ENCODE measurements at regions not wholly inside any gene's neighbourhood (a gene's known extent, or its start where the extent isn't known, plus 50 kb on each side); places are given as distances from the start of the nearest gene placed in this dataset.

- Histone ChIP-seq H3K27me3 (ENCODE audit: low read depth, low read length) (no peaks in the 10 kb centered on the region), H3K4me3 (ENCODE audit: low read depth in 1 of 2, low read length in 2 of 2) (no peak overlapping the region)
Observed at GRCh38 chr10:57706576-57707299, 561.0 kb downstream of the IPMK start.

GRCh38 chr10:57706016-57706415 is 561.7 kb downstream of the IPMK start:
- Histone ChIP-seq H3K36me3 (ENCODE audit: control insufficient read depth in 1 of 2, insufficient read depth in 2 of 2, low read length in 2 of 2) (no peaks in the 10 kb centered on the region), H3K27me3 (ENCODE audit: low read depth, low read length) (no peaks in the 10 kb centered on the region), H3K9me3 (ENCODE audit: control insufficient read depth in 1 of 2, low read length in 2 of 2) (no peaks in the 10 kb centered on the region), H3K4me3 (ENCODE audit: low read depth in 1 of 2, low read length in 2 of 2) (no peak overlapping the region), H3K4me1 (ENCODE audit: control insufficient read depth in 1 of 2, insufficient read depth in 2 of 2, low read length in 2 of 2) (no peaks in the 10 kb centered on the region), H3K27ac (ENCODE audit: low read length) (no peak overlapping the region)

More at GRCh38 chr10:57706576-57707299, 561.0 kb downstream of the IPMK start:
- H3K9me3 ChIP-seq (ENCODE audit: control insufficient read depth in 1 of 2, low read length in 2 of 2), result no peaks in the 10 kb centered on the region
- no peaks in the 10 kb centered on the region for H3K36me3 ChIP-seq (ENCODE audit: control insufficient read depth in 1 of 2, insufficient read depth in 2 of 2, low read length in 2 of 2)
- H3K4me1 ChIP-seq (ENCODE audit: control insufficient read depth in 1 of 2, insufficient read depth in 2 of 2, low read length in 2 of 2), result no peaks in the 10 kb centered on the region
- no peak overlapping the region for H3K27ac ChIP-seq (ENCODE audit: low read length)

GRCh38 chr10:57699944-57700343 is 567.8 kb downstream of the IPMK start:
- Histone ChIP-seq H3K27ac (ENCODE audit: low read length) (no peak overlapping the region), H3K36me3 (ENCODE audit: control insufficient read depth in 1 of 2, insufficient read depth in 2 of 2, low read length in 2 of 2) (no peaks in the 10 kb centered on the region), H3K27me3 (ENCODE audit: low read depth, low read length) (no peaks in the 10 kb centered on the region), H3K4me1 (ENCODE audit: control insufficient read depth in 1 of 2, insufficient read depth in 2 of 2, low read length in 2 of 2) (no peaks in the 10 kb centered on the region), H3K4me3 (ENCODE audit: low read depth in 1 of 2, low read length in 2 of 2) (no peak overlapping the region), H3K9me3 (ENCODE audit: control insufficient read depth in 1 of 2, low read length in 2 of 2) (no peaks in the 10 kb centered on the region)

GRCh38 chr10:57696641-57697040 is 571.1 kb downstream of the IPMK start:
- H3K4me3 ChIP-seq (ENCODE audit: low read depth in 1 of 2, low read length in 2 of 2), result no peak overlapping the region
- H3K27me3 ChIP-seq (ENCODE audit: low read depth, low read length), result no peaks in the 10 kb centered on the region
- no peaks in the 10 kb centered on the region for H3K9me3 ChIP-seq (ENCODE audit: control insufficient read depth in 1 of 2, low read length in 2 of 2)
- H3K4me1 ChIP-seq (ENCODE audit: control insufficient read depth in 1 of 2, insufficient read depth in 2 of 2, low read length in 2 of 2), result no peaks in the 10 kb centered on the region
- no peak overlapping the region for H3K27ac ChIP-seq (ENCODE audit: low read length)
- H3K36me3 ChIP-seq (ENCODE audit: control insufficient read depth in 1 of 2, insufficient read depth in 2 of 2, low read length in 2 of 2), result no peaks in the 10 kb centered on the region

GRCh38 chr10:57694956-57695608 is 572.6 kb downstream of the IPMK start:
- Histone ChIP-seq H3K36me3 (ENCODE audit: control insufficient read depth in 1 of 2, insufficient read depth in 2 of 2, low read length in 2 of 2) (no peaks in the 10 kb centered on the region), H3K9me3 (ENCODE audit: control insufficient read depth in 1 of 2, low read length in 2 of 2) (no peaks in the 10 kb centered on the region), H3K27ac (ENCODE audit: low read length) (no peak overlapping the region), H3K4me1 (ENCODE audit: control insufficient read depth in 1 of 2, insufficient read depth in 2 of 2, low read length in 2 of 2) (no peaks in the 10 kb centered on the region), H3K27me3 (ENCODE audit: low read depth, low read length) (no peaks in the 10 kb centered on the region), H3K4me3 (ENCODE audit: low read depth in 1 of 2, low read length in 2 of 2) (no peak overlapping the region)

DNA sequence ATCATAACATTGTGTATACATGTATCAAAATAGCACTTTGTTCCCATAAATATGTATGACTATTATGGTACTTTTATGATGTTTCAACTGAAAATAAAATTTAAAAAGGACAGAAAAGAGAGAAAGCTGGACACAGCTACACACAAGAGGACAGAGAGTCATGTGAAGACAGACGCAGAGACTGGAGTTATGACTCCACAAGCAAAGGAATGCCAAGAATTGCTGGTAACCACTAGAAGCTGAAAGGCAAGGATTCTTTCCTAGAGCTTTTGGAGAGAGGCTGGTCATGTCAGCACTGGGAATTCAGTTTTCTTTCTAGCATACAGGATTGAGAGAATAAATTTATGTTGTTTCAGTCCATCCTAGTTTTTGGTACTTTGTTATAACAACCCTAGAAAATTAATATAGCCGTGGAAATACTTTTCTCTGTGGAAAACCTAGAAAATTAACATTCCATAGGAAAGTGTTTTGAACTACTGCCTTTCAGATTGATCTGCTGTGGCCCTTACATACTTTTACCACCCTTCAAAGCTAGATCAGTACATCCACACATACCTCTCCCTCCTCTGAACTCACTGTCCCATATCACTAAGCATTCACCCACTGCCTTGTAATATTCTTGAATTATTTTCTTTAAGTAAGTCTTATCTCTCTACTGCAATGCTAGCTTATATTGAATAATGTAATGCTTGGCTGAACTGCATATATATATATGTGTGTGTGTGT is 575.3 kb downstream of the IPMK start:
- no peak overlapping the region for H3K27ac ChIP-seq (ENCODE audit: low read length)
- no peak overlapping the region for H3K4me3 ChIP-seq (ENCODE audit: low read depth in 1 of 2, low read length in 2 of 2)
- H3K36me3 ChIP-seq (ENCODE audit: control insufficient read depth in 1 of 2, insufficient read depth in 2 of 2, low read length in 2 of 2), result no peaks in the 10 kb centered on the region
- H3K4me1 ChIP-seq (ENCODE audit: control insufficient read depth in 1 of 2, insufficient read depth in 2 of 2, low read length in 2 of 2), result no peaks in the 10 kb centered on the region
- no peaks in the 10 kb centered on the region for H3K9me3 ChIP-seq (ENCODE audit: control insufficient read depth in 1 of 2, low read length in 2 of 2)
- H3K27me3 ChIP-seq (ENCODE audit: low read depth, low read length), result no peaks in the 10 kb centered on the region

- H3K36me3 ChIP-seq (ENCODE audit: control insufficient read depth in 1 of 2, insufficient read depth in 2 of 2, low read length in 2 of 2), result no peaks in the 10 kb centered on the region
- no peak overlapping the region for H3K27ac ChIP-seq (ENCODE audit: low read length)
- H3K4me1 ChIP-seq (ENCODE audit: control insufficient read depth in 1 of 2, insufficient read depth in 2 of 2, low read length in 2 of 2), result no peaks in the 10 kb centered on the region
- no peak overlapping the region for H3K4me3 ChIP-seq (ENCODE audit: low read depth in 1 of 2, low read length in 2 of 2)
- H3K27me3 ChIP-seq (ENCODE audit: low read depth, low read length), result no peaks in the 10 kb centered on the region
- no peaks in the 10 kb centered on the region for H3K9me3 ChIP-seq (ENCODE audit: control insufficient read depth in 1 of 2, low read length in 2 of 2)
Observed at GRCh38 chr10:57689596-57690297, 577.9 kb downstream of the IPMK start.

GRCh38 chr10:57679916-57680315 is 587.8 kb downstream of the IPMK start:
- Histone ChIP-seq H3K4me1 (ENCODE audit: control insufficient read depth in 1 of 2, insufficient read depth in 2 of 2, low read length in 2 of 2) (no peaks in the 10 kb centered on the region), H3K36me3 (ENCODE audit: control insufficient read depth in 1 of 2, insufficient read depth in 2 of 2, low read length in 2 of 2) (no peaks in the 10 kb centered on the region), H3K27ac (ENCODE audit: low read length) (no peak overlapping the region), H3K27me3 (ENCODE audit: low read depth, low read length) (no peaks in the 10 kb centered on the region), H3K9me3 (ENCODE audit: control insufficient read depth in 1 of 2, low read length in 2 of 2) (no peaks in the 10 kb centered on the region), H3K4me3 (ENCODE audit: low read depth in 1 of 2, low read length in 2 of 2) (no peak overlapping the region)

GRCh38 chr10:57675125-57675524 is 592.6 kb downstream of the IPMK start:
- no peak overlapping the region for H3K27ac ChIP-seq (ENCODE audit: low read length)
- H3K9me3 ChIP-seq (ENCODE audit: control insufficient read depth in 1 of 2, low read length in 2 of 2), result no peaks in the 10 kb centered on the region
- H3K27me3 ChIP-seq (ENCODE audit: low read depth, low read length), result no peaks in the 10 kb centered on the region
- H3K36me3 ChIP-seq (ENCODE audit: control insufficient read depth in 1 of 2, insufficient read depth in 2 of 2, low read length in 2 of 2), result no peaks in the 10 kb centered on the region
- no peak overlapping the region for H3K4me3 ChIP-seq (ENCODE audit: low read depth in 1 of 2, low read length in 2 of 2)
- no peaks in the 10 kb centered on the region for H3K4me1 ChIP-seq (ENCODE audit: control insufficient read depth in 1 of 2, insufficient read depth in 2 of 2, low read length in 2 of 2)

GRCh38 chr10:57673446-57673960 is 594.2 kb downstream of the IPMK start:
- no peaks in the 10 kb centered on the region for H3K9me3 ChIP-seq (ENCODE audit: control insufficient read depth in 1 of 2, low read length in 2 of 2)
- H3K4me3 ChIP-seq (ENCODE audit: low read depth in 1 of 2, low read length in 2 of 2), result no peak overlapping the region
- no peaks in the 10 kb centered on the region for H3K4me1 ChIP-seq (ENCODE audit: control insufficient read depth in 1 of 2, insufficient read depth in 2 of 2, low read length in 2 of 2)
- H3K27me3 ChIP-seq (ENCODE audit: low read depth, low read length), result no peaks in the 10 kb centered on the region
- no peak overlapping the region for H3K27ac ChIP-seq (ENCODE audit: low read length)
- H3K36me3 ChIP-seq (ENCODE audit: control insufficient read depth in 1 of 2, insufficient read depth in 2 of 2, low read length in 2 of 2), result no peaks in the 10 kb centered on the region

DNA sequence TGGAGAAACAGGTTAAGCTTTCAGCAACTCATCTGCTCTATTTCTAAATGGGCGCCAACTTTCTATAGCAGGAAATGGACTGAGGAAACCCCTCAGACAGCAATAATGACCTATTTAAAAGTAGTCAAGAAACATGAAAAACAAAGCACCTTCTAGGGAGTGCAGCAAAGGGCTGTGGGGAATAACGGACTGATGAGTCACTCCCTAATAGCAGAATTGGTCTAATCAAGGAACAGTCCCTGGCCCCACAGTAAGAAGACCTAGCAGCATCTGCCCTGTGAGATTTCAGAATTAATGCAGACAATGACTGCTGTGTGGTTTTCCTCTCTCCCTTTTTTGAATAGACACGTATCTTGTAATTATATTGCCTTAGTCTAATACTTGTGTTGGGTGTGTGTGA is 602.9 kb downstream of the IPMK start:
- Histone ChIP-seq H3K27ac (ENCODE audit: low read length) (no peak overlapping the region), H3K4me3 (ENCODE audit: low read depth in 1 of 2, low read length in 2 of 2) (no peak overlapping the region), H3K27me3 (ENCODE audit: low read depth, low read length) (no peaks in the 10 kb centered on the region), H3K9me3 (ENCODE audit: control insufficient read depth in 1 of 2, low read length in 2 of 2) (no peaks in the 10 kb centered on the region), H3K4me1 (ENCODE audit: control insufficient read depth in 1 of 2, insufficient read depth in 2 of 2, low read length in 2 of 2) (no peaks in the 10 kb centered on the region), H3K36me3 (ENCODE audit: control insufficient read depth in 1 of 2, insufficient read depth in 2 of 2, low read length in 2 of 2) (no peaks in the 10 kb centered on the region)
